BLaER1 (cell line): ENCODE measurements at regions not wholly inside any gene's neighbourhood (a gene's known extent, or its start where the extent isn't known, plus 50 kb on each side); places are given as distances from the start of the nearest gene placed in this dataset.
"Not testable (repeated sequence)": the region's sequence is repeated elsewhere in the genome, so short reads cannot be mapped to it uniquely, and the experiment has no call there.

ENCODE experiments used
- H3K27ac ChIP-seq: shearing (Covaris generic); formaldehyde crosslinking; 2 replicates; pipeline ENCODE4 v1.8.1; 2022
- H3K27me3 ChIP-seq: shearing (Covaris generic); formaldehyde crosslinking; 2 replicates; pipeline ENCODE4 v1.8.1; 2022
- H3K36me3 ChIP-seq: shearing (Covaris generic); formaldehyde crosslinking; 2 replicates; pipeline ENCODE4 v1.8.1; 2022
- H3K4me1 ChIP-seq: shearing (Covaris generic); formaldehyde crosslinking; 2 replicates; pipeline ENCODE4 v1.8.1; 2022
- H3K4me2 ChIP-seq: shearing (Covaris generic); formaldehyde crosslinking; 2 replicates; pipeline ENCODE4 v1.8.1; 2022
- H3K4me3 ChIP-seq: shearing (Covaris generic); formaldehyde crosslinking; 2 replicates; pipeline ENCODE4 v1.8.1; 2022
- H3K9ac ChIP-seq: shearing (Covaris generic); formaldehyde crosslinking; 2 replicates; pipeline ENCODE4 v1.8.1; 2022
- H3K9me3 ChIP-seq: shearing (Covaris generic); formaldehyde crosslinking; 2 replicates; pipeline ENCODE4 v1.8.1; 2022
- H4K20me1 ChIP-seq: shearing (Covaris generic); formaldehyde crosslinking; 2 replicates; pipeline ENCODE4 v1.8.1; 2022
- Cebpa-rat ChIP-seq: shearing (Covaris generic); IDR thresholded peaks from 2 replicates; pipeline ENCODE4 v1.8.1; 2022

DNA sequence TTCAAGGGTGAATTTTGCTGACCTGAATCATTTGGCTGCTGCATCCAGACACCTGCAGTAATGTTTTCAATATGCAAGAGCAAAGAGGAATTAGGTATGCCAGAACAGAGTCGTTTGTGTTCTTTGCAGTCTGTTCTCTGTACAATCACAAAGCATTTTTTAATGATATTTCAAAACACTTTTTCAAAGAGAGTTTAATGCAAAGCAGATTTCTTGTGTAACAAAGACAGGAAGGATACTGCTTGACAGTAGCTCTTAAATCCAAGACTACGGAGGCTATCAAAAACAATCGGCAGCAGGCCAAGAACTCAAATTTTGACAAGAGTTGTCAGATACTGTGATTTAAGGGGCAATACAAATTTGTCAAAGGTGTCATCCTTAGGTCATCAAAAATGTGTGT, 341.9 kb downstream of the GADD45G start:
- no peak overlapping the region for H3K4me3 ChIP-seq
- no peaks in the 10 kb centered on the region for H4K20me1 ChIP-seq
- H3K9me3 ChIP-seq, result no peaks in the 10 kb centered on the region
- H3K9ac ChIP-seq, result no peak overlapping the region
- no peak for TF ChIP-seq Cebpa-rat
- H3K36me3 ChIP-seq, result no peaks in the 10 kb centered on the region
- H3K27ac ChIP-seq, result no peak overlapping the region
- H3K27me3 ChIP-seq, result no peaks in the 10 kb centered on the region
- no peak overlapping the region for H3K4me2 ChIP-seq
- 0 out of 2 replicates have a peak, but pooled peaks cover 4% of the 10 kb centered on the region for H3K4me1 ChIP-seq

DNA sequence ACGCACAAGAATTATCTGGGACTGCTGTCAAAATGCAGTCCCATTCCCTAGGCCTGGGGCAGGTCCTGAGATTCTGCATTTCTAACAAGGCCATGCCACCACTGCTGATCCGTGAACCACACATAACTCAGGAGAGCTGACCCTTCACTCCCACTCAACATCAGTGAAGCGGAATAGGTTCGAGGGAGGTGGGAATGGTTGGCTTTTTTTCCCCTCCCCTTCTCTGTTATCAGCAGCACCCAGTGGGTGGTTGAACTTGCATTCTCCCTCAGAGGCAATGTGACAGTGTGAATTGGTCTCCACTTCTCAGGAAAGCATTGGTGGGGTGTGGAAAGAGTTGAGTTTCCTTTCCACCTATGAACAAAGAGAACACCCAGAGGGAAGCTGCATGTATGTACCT, 344.3 kb downstream of the GADD45G start:
- peaks cover 5% of the 10 kb centered on the region for H3K4me1 ChIP-seq
- H3K27ac ChIP-seq, result no peak overlapping the region
- H3K9me3 ChIP-seq, result no peaks in the 10 kb centered on the region
- no peaks in the 10 kb centered on the region for H3K36me3 ChIP-seq
- no peak overlapping the region for H3K4me3 ChIP-seq
- TF ChIP-seq Cebpa-rat, result no peak
- no peaks in the 10 kb centered on the region for H3K27me3 ChIP-seq
- no peak overlapping the region for H3K9ac ChIP-seq
- no peaks in the 10 kb centered on the region for H4K20me1 ChIP-seq
- no peak overlapping the region for H3K4me2 ChIP-seq

DNA sequence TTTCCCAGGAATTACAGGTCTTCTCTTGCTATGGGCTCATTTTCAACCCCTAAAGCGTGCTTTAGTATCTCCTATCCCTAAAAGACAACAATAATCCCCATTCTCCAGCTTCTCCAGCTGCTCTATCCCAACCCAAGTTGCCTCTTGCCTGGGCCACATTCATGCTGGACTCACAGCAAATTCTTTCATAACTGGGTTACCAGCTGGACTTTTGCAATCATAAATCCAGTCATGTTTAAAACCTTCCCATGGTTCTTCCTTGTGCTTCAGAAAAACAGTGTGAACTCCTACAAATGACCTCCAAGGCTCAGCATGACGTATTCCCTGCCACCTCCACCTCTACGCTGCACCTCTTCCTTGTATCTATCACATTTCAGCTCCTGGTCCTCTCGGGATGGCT, 346.9 kb downstream of the GADD45G start:
- no peak overlapping the region for H3K9ac ChIP-seq
- H3K4me1 ChIP-seq, result peaks cover 17% of the 10 kb centered on the region
- no peaks in the 10 kb centered on the region for H3K9me3 ChIP-seq
- TF ChIP-seq Cebpa-rat, result no peak
- H4K20me1 ChIP-seq, result no peaks in the 10 kb centered on the region
- H3K27me3 ChIP-seq, result no peaks in the 10 kb centered on the region
- H3K4me3 ChIP-seq, result no peak overlapping the region
- no peak overlapping the region for H3K4me2 ChIP-seq
- no peak overlapping the region for H3K27ac ChIP-seq
- H3K36me3 ChIP-seq, result no peaks in the 10 kb centered on the region

DNA sequence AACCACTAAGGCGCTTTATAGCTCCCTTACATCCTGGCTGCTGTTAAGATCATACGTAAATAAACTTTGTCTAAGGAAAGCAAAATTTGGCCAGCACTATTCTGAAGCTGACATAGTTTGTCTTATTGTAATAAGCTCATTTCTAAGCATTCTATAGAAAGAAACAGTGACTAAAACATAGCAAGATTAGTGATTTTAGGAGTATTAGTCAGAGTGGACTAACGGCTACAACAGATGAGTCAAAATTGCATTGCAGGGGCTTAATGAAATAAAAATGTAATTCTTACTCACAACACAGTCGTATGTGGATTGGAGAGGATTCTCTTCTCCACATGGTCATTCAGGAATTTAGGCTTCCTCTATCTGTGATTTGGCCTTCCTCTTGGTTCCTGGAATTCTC, 347.6 kb downstream of the GADD45G start:
- Histone ChIP-seq H4K20me1 (no peaks in the 10 kb centered on the region), H3K27me3 (no peaks in the 10 kb centered on the region), H3K4me2 (no peak overlapping the region), H3K9me3 (no peaks in the 10 kb centered on the region), H3K4me3 (no peak overlapping the region), H3K27ac (no peak overlapping the region), H3K9ac (no peak overlapping the region), H3K36me3 (no peaks in the 10 kb centered on the region), H3K4me1 (peaks cover 17% of the 10 kb centered on the region)
- TF ChIP-seq Cebpa-rat, result no peak

DNA sequence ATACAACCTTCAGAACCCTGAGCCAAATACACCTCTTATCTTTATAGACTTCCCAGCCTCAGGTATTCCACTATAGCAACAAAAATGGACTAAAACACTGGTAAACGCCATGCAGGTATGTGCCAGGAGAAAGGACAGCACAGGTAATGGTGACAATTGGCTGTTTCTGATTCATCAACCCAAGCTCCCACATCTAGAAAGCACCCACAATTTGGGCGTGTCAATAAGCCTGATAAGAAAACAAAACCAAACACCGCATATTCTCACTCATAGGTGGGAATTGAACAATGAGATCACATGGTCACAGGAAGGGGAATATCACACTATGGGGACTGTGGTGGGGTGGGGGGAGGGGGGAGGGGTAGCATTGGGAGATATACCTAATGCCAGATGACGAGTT, 348.5 kb downstream of the GADD45G start:
- not testable (repeated sequence) for H3K4me3 ChIP-seq, H3K27me3 ChIP-seq, H4K20me1 ChIP-seq, H3K9ac ChIP-seq, H3K36me3 ChIP-seq, H3K9me3 ChIP-seq, H3K4me2 ChIP-seq, H3K27ac ChIP-seq
- peaks cover 17% of the 10 kb centered on the region for H3K4me1 ChIP-seq

DNA sequence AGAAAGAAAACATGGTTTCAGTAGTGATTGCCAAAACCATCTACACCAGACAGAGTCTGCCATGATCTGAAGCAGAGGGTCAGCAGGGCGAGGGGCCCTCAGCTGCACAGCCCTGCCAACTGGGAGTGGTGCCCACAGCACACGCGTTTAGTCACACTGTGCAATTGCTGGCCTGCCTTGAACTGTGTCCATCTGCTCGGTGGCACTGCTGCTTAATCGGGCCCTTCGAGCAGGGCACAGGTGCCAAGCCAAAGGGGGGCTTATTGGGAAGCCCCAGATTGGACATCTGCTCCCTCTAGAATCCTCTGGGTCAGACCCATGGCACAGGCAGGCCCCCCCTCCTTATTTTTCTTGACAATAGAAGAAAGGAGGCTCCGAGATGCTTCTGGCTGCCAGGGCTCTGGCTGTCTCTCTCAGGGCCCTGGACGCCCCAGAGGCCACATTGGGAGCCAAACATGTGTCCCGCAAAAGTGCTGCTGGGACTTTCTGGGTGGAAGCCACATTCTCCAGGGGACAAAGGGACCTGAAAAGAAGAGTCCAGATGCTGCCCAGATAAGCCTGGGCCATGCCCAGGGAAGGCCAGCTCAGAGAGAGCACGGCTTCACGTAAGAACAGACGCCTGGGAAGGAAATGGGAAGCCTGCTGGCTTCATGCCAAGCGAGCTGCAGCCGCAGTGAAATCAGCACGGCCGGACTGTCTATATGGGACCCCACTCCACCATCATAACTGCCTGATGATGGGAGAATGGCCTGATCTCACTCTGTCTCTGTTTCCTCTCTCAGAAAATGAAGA, 349.2 kb downstream of the GADD45G start:
- no peaks in the 10 kb centered on the region for H3K36me3 ChIP-seq
- H3K4me2 ChIP-seq, result no peak overlapping the region
- peaks cover 17% of the 10 kb centered on the region for H3K4me1 ChIP-seq
- H4K20me1 ChIP-seq, result no peaks in the 10 kb centered on the region
- no peaks in the 10 kb centered on the region for H3K9me3 ChIP-seq
- no peak overlapping the region for H3K9ac ChIP-seq
- no peak overlapping the region for H3K27ac ChIP-seq
- no peak for TF ChIP-seq Cebpa-rat
- H3K4me3 ChIP-seq, result no peak overlapping the region
- H3K27me3 ChIP-seq, result no peaks in the 10 kb centered on the region

DNA sequence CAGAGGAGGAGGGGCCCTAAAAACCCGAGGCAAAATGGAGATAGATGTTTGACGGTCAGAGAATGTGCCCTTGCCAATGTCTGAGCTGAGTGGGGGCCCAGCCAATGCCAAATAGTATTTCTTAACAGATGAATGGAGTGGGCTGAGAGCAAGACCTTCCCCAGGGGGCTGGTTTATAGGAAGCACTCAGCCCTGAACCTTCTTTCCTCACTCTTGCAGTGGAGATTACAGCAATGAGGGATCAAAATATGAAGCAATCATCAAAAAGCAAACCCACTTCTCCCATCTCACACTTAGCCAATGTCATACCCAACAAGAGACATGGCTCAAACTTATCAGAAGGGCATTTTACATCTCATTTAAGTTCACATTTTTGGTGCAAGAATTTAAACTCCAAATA, 350.3 kb downstream of the GADD45G start:
- Histone ChIP-seq H3K4me2 (peak overlapping the region; percentile 37), H4K20me1 (no peaks in the 10 kb centered on the region), H3K4me1 (peaks cover 17% of the 10 kb centered on the region), H3K27ac (no peak overlapping the region), H3K9ac (no peak overlapping the region), H3K36me3 (no peaks in the 10 kb centered on the region), H3K9me3 (no peaks in the 10 kb centered on the region), H3K4me3 (no peak overlapping the region), H3K27me3 (no peaks in the 10 kb centered on the region)
- TF ChIP-seq Cebpa-rat, result no peak; the same call in 1 of the 2 replicates

DNA sequence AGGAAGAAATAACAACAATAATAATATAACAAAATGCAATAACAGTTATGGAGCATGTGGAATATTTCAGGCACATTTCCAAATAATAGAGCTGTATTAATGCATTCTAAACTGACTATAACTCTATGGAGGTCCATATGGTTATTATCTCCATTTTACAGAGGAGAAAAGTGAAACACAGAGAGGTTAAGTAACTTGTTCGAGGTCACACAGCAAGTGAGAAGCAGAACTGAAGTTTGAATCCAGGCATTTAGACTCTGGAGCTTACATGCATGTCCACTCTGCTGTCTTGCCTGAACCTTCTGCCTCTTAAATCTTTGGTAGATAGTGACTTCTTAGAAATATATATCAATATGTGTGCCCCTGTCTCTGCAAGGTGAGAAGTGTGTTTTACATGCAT, 350.8 kb downstream of the GADD45G start:
- Histone ChIP-seq H3K9ac (no peak overlapping the region), H3K4me2 (peak overlapping the region; percentile 37; the same call in 1 of the 2 replicates), H3K9me3 (no peaks in the 10 kb centered on the region), H4K20me1 (no peaks in the 10 kb centered on the region), H3K27me3 (no peaks in the 10 kb centered on the region), H3K4me1 (peaks cover 17% of the 10 kb centered on the region), H3K27ac (no peak overlapping the region), H3K36me3 (no peaks in the 10 kb centered on the region), H3K4me3 (no peak overlapping the region)
- no peak for TF ChIP-seq Cebpa-rat

DNA sequence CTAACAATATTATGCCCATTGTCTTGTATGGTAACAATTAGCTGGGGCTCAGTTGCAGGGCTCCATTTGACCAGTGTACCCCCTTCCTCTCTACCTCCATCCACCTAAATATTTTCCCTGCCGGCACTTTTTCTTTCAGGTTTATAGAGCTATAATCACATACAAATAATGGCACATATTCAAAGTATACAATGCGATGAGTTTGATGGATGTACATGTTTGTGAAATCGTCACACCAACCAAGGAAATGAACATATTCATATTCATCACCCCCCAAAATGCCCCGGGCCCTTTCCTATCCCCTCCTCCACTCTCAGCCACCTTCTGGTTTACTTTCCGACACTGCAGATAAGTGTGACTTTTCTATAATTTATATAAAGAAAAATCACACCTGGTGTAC, 351.5 kb downstream of the GADD45G start:
- H3K4me1 ChIP-seq, result peaks cover 19% of the 10 kb centered on the region
- no peaks in the 10 kb centered on the region for H3K9me3 ChIP-seq
- no peak overlapping the region for H3K4me2 ChIP-seq
- H3K4me3 ChIP-seq, result no peak overlapping the region
- H3K36me3 ChIP-seq, result no peaks in the 10 kb centered on the region
- H4K20me1 ChIP-seq, result no peaks in the 10 kb centered on the region
- TF ChIP-seq Cebpa-rat, result no peak
- H3K27me3 ChIP-seq, result no peaks in the 10 kb centered on the region
- H3K9ac ChIP-seq, result no peak overlapping the region
- H3K27ac ChIP-seq, result no peak overlapping the region

DNA sequence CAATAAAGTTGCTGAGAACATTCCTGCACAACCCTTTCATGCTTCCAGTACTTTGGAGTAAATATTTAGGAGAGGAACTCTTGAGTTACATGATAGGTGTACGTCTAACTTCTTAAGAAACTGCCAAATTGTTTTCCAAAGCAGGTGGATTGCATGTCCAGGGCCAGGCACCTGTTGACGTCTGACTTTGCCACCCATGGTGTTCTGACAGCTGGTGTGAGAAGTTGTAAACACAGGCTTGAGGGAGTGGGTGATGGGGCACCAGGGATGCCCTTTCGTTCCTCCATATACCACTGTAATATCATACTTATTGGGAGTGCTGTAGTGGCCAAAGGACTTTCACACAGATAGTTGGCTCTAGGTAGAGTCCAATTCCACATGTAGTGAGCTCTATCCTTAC, 352.1 kb downstream of the GADD45G start:
- H3K27ac ChIP-seq, result no peak overlapping the region
- H3K4me2 ChIP-seq, result no peak overlapping the region
- H3K36me3 ChIP-seq, result no peaks in the 10 kb centered on the region
- no peaks in the 10 kb centered on the region for H3K27me3 ChIP-seq
- H3K9ac ChIP-seq, result no peak overlapping the region
- no peaks in the 10 kb centered on the region for H3K9me3 ChIP-seq
- no peak overlapping the region for H3K4me3 ChIP-seq
- H4K20me1 ChIP-seq, result no peaks in the 10 kb centered on the region
- peaks cover 24% of the 10 kb centered on the region for H3K4me1 ChIP-seq
- TF ChIP-seq Cebpa-rat, result no peak

DNA sequence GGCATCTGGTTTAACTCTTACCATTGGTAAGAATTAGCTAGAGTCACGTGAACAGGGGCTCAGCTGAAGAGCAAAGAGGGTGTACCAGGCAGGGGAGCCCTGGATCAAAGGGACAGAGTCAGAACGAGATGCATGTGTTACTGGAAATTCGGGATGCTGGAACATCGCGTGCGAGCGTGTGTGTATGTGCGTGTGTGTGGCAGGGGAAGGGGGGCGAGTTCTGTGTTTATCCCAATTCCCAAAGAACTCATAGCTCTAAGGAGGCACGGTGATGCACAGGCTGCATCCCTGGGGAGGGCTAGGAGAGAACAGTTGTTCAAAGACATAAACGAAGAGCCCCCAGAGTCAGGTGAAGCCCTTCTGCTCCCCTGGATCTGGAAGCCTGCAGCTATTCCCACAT, 353.3 kb downstream of the GADD45G start:
- Histone ChIP-seq H3K27me3 (no peaks in the 10 kb centered on the region), H3K4me1 (peaks cover 31% of the 10 kb centered on the region), H3K27ac (no peak overlapping the region), H3K4me2 (no peak overlapping the region), H3K4me3 (no peak overlapping the region), H3K36me3 (no peaks in the 10 kb centered on the region), H4K20me1 (no peaks in the 10 kb centered on the region), H3K9ac (no peak overlapping the region), H3K9me3 (no peaks in the 10 kb centered on the region)
- TF ChIP-seq Cebpa-rat, result no peak
